HCT116 (cell line): ENCODE measurements at regions not wholly inside any gene's neighbourhood (a gene's known extent, or its start where the extent isn't known, plus 50 kb on each side); places are given as distances from the start of the nearest gene placed in this dataset.

Experiments used
- ATF3 ChIP-seq: IDR thresholded peaks from 2 replicates; pipeline ENCODE4 v1.6.1; 2012
- CTCF ChIP-seq, 3 experiments: fragments of 200-600 bp in 1 of 3; sonication (generic) in 1 of 3; IDR thresholded peaks in 2 of 3; conservative IDR thresholded peaks in 1 of 3; 2 replicates each; pipeline ENCODE4 v1.5.1; 2012 to 2017; ENCODE audit warnings: low read depth in 2 of 3, low read length in 2 of 3, antibody characterized with exemption in 1 of 3, borderline replicate concordance in 1 of 3, control low read depth in 1 of 3, mild to moderate bottlenecking in 1 of 3, mixed read lengths in 1 of 3, mixed run types in 1 of 3, moderate library complexity in 1 of 3; ENCODE audit not compliant: insufficient read depth in 1 of 3
- POLR2A ChIP-seq: IDR thresholded peaks from 2 replicates; pipeline ENCODE4 v1.7.0; 2011; ENCODE audit warnings: borderline replicate concordance; ENCODE audit not compliant: insufficient read depth, insufficient read length; ENCODE audit errors: extremely low read depth
- POLR2AphosphoS5 ChIP-seq: IDR thresholded peaks from 2 replicates; pipeline ENCODE4 v1.6.1; 2011; ENCODE audit warnings: mild to moderate bottlenecking, low read depth, low read length, moderate library complexity
- REST ChIP-seq: IDR thresholded peaks from 2 replicates; pipeline ENCODE4 v1.6.1; 2012; ENCODE audit warnings: low read depth

- TF ChIP-seq CTCF (IDR thresholded peaks at IDR 0.05 in 2 of 3, conservative IDR thresholded peaks at IDR 0.05 in 1 of 3; ENCODE audit: borderline replicate concordance in 1 of 3, insufficient read depth in 1 of 3, low read depth in 2 of 3, low read length in 2 of 3) (no peak), POLR2AphosphoS5 (no peak), ATF3 (no peak), POLR2A (no peak), REST (no peak)
These were observed 50.1 kb upstream of the PDE4D start for GRCh38 chr5:59943452-59944113.
